Activated naive CD4-positive, alpha-beta T cell treated with anti-CD3 and anti-CD28 coated beads, Interleukin-2, amount 10 ng/mL, durations not matched to agents 7 days and 5 days (primary cell): ENCODE measurements at regions not wholly inside any gene's neighbourhood (a gene's known extent, or its start where the extent isn't known, plus 50 kb on each side); places are given as distances from the start of the nearest gene placed in this dataset.
"Not testable (repeated sequence)": the region's sequence is repeated elsewhere in the genome, so short reads cannot be mapped to it uniquely, and the experiment has no call there.

Source experiments
- CTCF ChIA-PET: fragments of 350-600 bp; sonication (Branson Sonifier 250); formaldehyde crosslinking; loops from one replicate; lab custom pipeline; 2021; ENCODE audit warnings: antibody characterized with exemption; lab: Charles Lee
- DNase-seq: peaks from one replicate; pipeline ENCODE4 v3.0.0-alpha.2; 2020
- H3K27ac Mint-ChIP-seq: one replicate; pipeline ENCODE4 v1.8.0; 2021; ENCODE audit warnings: mild to moderate bottlenecking, moderate library complexity, mixed read lengths
- H3K27me3 Mint-ChIP-seq: one replicate; pipeline ENCODE4 v1.8.0; 2021; ENCODE audit warnings: mild to moderate bottlenecking, mixed read lengths
- H3K36me3 Mint-ChIP-seq: one replicate; pipeline ENCODE4 v1.8.0; 2021; ENCODE audit warnings: mixed read lengths
- H3K4me1 Mint-ChIP-seq: one replicate; pipeline ENCODE4 v1.8.0; 2021; ENCODE audit warnings: mixed read lengths
- H3K4me3 Mint-ChIP-seq: one replicate; pipeline ENCODE4 v1.8.0; 2021; ENCODE audit warnings: mild to moderate bottlenecking, moderate library complexity, mixed read lengths
- H3K9me3 Mint-ChIP-seq: one replicate; pipeline ENCODE4 v1.8.0; 2021; ENCODE audit warnings: mixed read lengths

DNA sequence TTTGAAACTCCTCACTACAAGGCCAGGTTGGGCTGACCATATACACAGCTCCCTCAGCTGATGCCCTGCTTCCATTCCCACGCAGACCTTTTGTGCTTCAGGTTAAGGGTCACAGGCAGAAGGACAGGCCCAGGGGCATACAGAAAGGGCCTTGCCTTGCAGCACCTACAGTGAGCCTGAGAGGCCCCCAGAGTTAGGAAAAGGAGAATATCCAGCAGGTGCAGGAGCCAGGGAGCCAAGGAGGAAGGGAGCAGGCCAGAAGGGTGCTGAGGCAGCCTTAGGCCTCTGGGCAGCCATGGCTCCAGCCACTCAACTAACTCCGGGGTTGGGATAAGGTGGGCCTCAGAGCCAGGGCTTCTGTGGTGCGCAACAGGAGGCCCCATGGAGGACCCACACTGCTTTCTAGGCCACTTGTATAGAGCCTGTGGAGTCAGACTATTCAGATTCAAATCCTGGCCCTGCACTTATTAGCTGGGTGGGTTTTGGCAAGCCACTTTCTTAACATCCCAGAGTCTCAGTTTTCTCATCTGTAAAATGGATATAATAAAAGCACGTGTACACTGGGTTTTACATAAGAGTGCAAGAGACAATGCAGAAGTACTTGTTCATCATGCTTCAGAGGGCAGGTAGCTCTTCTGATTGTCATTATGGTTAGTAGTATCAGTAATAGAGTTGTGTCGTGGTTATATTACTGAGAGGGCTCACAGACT lies 214.6 kb upstream of the HAAO start:
- no peaks in the 10 kb centered on the region for H3K9me3 Mint-ChIP-seq
- H3K36me3 Mint-ChIP-seq: no peaks in the 10 kb centered on the region
- CTCF ChIA-PET: interaction anchor here (0.9 kb wide), 1 partner anchor 222 kb away, joined by 3 read pairs; no protein-coding TSS in a partner anchor
- no peak overlapping the region for H3K4me3 Mint-ChIP-seq
- no peak for DNase-seq
- no peaks in the 10 kb centered on the region for H3K4me1 Mint-ChIP-seq
- no peak overlapping the region for H3K27ac Mint-ChIP-seq
- peaks cover 17% of the 10 kb centered on the region for H3K27me3 Mint-ChIP-seq

DNA sequence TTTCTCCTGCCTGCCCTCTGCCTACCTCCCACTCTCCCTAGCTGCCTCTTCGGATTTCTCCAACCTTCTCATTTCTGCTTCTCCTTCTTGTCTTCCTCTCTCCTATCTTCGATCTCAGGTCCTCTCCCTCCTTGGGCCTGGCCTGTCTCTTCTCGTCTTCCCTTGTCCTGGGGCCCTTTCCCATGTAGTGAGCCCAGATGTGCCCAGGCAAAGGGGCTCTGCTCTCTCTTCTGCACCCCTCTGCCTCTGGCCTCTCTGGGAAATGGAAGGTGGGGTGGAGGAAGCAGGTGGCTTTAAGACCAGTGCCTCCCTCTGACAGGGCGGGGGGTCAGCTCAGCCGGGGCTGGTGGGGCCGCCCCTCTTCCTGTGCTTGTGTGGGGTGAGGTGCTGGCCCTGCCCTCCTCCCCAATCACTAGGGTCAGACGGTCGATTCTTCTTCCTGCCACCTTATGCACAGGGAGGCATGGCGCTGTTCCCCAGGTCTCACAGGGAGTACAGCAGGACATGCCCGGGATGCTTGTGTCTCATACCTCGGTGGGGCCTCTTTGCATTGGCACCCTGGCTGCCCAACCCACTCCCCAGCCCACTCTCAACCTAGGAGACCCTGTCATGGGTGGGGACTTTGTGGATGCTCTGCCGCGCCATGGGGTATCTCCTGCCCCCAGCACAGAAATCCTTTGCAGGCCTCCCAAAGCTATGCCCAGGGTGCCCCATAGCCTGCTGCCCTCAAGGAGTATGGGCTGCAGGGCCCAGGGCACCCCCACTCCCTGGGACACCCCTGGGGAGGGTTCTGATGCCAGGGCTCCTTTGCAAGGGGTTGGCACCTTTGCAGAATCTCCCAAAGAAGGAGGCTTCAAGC lies 213.8 kb upstream of the HAAO start:
- CTCF ChIA-PET: no interaction called here
- Mint-ChIP-seq H3K27me3 (peaks cover 21% of the 10 kb centered on the region), H3K36me3 (no peaks in the 10 kb centered on the region), H3K9me3 (no peaks in the 10 kb centered on the region), H3K4me3 (no peak overlapping the region), H3K27ac (no peak overlapping the region), H3K4me1 (no peaks in the 10 kb centered on the region)
- DNase-seq: no peak

- Mint-ChIP-seq H3K4me3 (no peak overlapping the region), H3K27ac (no peak overlapping the region)
- CTCF ChIA-PET: interaction anchor here (2.3 kb wide), 1 partner anchor 224 kb away, joined by 4 read pairs; no protein-coding TSS in a partner anchor
Observed at GRCh38 chr2:43005245-43005974, 213.0 kb upstream of the HAAO start.

GRCh38 chr2:43004879-43005244 lies 212.5 kb upstream of the HAAO start:
- H3K9me3 Mint-ChIP-seq: no peaks in the 10 kb centered on the region
- H3K27me3 Mint-ChIP-seq: peaks cover 21% of the 10 kb centered on the region
- DNase-seq: no peak
- no peak overlapping the region for H3K27ac Mint-ChIP-seq
- CTCF ChIA-PET: interaction anchor here (2.3 kb wide), 1 partner anchor 225 kb away, joined by 4 read pairs; no protein-coding TSS in a partner anchor
- H3K36me3 Mint-ChIP-seq: no peaks in the 10 kb centered on the region
- no peak overlapping the region for H3K4me3 Mint-ChIP-seq
- H3K4me1 Mint-ChIP-seq: no peaks in the 10 kb centered on the region

More at GRCh38 chr2:43005245-43005974, 213.0 kb upstream of the HAAO start:
- Mint-ChIP-seq H3K4me1 (no peaks in the 10 kb centered on the region), H3K36me3 (no peaks in the 10 kb centered on the region), H3K9me3 (no peaks in the 10 kb centered on the region), H3K27me3 (peaks cover 21% of the 10 kb centered on the region)
- DNase-seq: no peak

GRCh38 chr2:43004126-43004865 lies 211.9 kb upstream of the HAAO start:
- not testable (repeated sequence) for DNase-seq, H3K4me1 Mint-ChIP-seq, H3K27ac Mint-ChIP-seq, H3K4me3 Mint-ChIP-seq, H3K9me3 Mint-ChIP-seq, H3K36me3 Mint-ChIP-seq
- CTCF ChIA-PET: interaction anchor here (0.6 to 2.3 kb wide), 2 partner anchors 9 to 225 kb away, joined by 3 to 4 read pairs; no protein-coding TSS in a partner anchor
- H3K27me3 Mint-ChIP-seq: peaks cover 21% of the 10 kb centered on the region

DNA sequence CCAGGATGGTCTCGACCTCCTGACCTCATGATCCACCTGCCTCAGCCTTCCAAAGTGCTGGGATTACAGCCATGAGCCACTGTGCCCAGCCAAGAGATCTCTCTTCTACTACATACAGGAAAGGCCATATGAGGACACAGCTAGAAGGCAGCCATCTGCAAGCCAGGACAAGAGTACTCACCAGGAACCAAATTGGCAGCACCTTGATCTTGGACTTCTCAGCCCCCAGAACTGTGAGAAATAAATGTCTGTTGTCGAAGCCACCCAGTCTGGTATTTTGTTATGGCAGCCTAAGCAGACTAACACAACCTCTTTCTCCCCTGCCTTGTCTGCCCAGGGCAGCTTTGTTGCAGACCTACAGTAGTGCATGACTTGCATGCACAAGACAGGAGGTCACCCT lies 211.3 kb upstream of the HAAO start:
- no peaks in the 10 kb centered on the region for H3K36me3 Mint-ChIP-seq
- CTCF ChIA-PET: interaction anchor here (2.3 kb wide), 1 partner anchor 226 kb away, joined by 4 read pairs; no protein-coding TSS in a partner anchor
- DNase-seq: no peak
- no peaks in the 10 kb centered on the region for H3K4me1 Mint-ChIP-seq
- peaks cover 21% of the 10 kb centered on the region for H3K27me3 Mint-ChIP-seq
- H3K9me3 Mint-ChIP-seq: no peaks in the 10 kb centered on the region
- H3K4me3 Mint-ChIP-seq: no peak overlapping the region
- H3K27ac Mint-ChIP-seq: no peak overlapping the region

DNA sequence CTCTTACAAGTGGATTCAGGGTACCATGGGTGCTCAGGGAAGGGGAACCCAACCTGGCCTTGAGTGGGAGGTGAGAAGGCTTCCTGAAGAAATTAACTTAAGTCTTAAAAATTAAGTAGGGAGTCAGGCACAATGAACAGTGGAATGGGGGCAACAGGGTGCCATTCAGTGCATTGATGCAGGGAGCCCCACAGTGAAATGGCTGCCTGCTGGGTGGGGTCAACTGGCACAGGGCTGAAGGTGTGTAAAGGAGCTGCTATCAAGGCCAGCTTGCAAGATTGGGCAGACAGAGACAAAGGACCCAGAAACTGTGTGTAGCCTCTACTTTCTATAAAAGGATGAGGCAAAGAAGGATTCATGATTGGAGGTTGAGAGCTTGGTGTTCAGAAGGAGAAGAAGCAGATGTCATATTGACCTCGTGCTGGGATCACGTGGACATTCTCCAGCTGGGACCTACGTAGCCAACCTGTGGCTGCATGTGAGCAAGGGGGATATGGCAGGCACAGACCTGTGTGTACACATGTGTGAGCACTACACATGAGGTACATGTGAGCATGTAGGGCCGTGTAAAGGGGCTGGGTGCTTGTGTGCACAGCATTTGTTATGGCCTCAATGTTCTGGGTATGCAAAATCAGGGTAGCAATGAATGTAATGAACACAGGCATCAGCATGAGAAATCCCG lies 209.5 kb upstream of the HAAO start:
- Mint-ChIP-seq H3K9me3 (no peaks in the 10 kb centered on the region), H3K4me1 (no peaks in the 10 kb centered on the region), H3K36me3 (no peaks in the 10 kb centered on the region), H3K4me3 (no peak overlapping the region), H3K27ac (no peak overlapping the region), H3K27me3 (peaks cover 21% of the 10 kb centered on the region)
- CTCF ChIA-PET: no interaction called here
- no peak for DNase-seq

DNA sequence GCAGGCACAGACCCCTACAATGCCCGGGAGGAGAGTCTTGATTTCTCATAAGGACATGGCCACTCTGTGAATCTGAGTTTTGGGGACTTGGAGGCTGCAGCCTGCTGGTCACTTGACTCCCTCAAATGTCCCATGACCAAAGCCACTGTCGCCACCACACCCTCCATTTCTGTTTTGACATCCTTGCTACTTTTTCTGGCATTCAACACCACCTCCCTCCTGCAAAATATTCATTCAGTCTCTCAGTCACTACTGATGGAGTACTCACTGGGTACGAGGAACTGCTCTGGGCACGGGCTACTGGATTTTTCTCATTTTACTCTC lies 208.6 kb upstream of the HAAO start:
- Mint-ChIP-seq H3K27me3 (peaks cover 22% of the 10 kb centered on the region), H3K36me3 (no peaks in the 10 kb centered on the region), H3K4me3 (no peak overlapping the region), H3K27ac (no peak overlapping the region), H3K4me1 (no peaks in the 10 kb centered on the region), H3K9me3 (no peaks in the 10 kb centered on the region)
- DNase-seq: no peak
- CTCF ChIA-PET: interaction anchor here (0.5 kb wide), 1 partner anchor 485 kb away, joined by 3 read pairs; no protein-coding TSS in a partner anchor

GRCh38 chr2:43000242-43001054 lies 208.1 kb upstream of the HAAO start:
- H3K9me3 Mint-ChIP-seq: no peaks in the 10 kb centered on the region
- CTCF ChIA-PET: interaction anchor here (0.5 kb wide), 1 partner anchor 485 kb away, joined by 3 read pairs; no protein-coding TSS in a partner anchor

DNA sequence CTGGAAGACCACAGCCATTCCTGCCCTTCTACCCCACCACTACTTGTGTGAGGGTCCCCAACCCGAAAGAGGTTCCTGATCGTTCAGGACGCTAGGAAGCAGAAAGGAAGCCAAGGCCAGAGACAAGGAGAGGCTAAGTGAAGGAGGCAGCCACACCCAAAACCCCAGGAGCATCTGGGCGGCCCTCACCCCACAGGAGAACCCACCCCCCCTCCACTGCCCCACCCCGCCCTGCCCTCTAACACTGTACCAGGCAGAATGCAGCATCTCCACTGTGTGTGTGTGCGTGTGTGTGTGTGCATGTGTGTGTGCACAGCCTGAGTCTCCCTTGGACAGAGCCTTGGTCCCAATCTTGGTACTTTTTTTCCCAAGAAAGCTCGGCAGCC lies 207.5 kb upstream of the HAAO start:
- CTCF ChIA-PET: no interaction called here
- H3K4me3 Mint-ChIP-seq: no peak overlapping the region

More at GRCh38 chr2:43000242-43001054, 208.1 kb upstream of the HAAO start:
- H3K4me1 Mint-ChIP-seq: no peaks in the 10 kb centered on the region
- no peaks in the 10 kb centered on the region for H3K36me3 Mint-ChIP-seq
- no peak overlapping the region for H3K27ac Mint-ChIP-seq
- DNase-seq: no peak
- H3K27me3 Mint-ChIP-seq: peaks cover 18% of the 10 kb centered on the region
- H3K4me3 Mint-ChIP-seq: no peak overlapping the region

GRCh38 chr2:42999391-42999841 lies 207.0 kb upstream of the HAAO start:
- CTCF ChIA-PET: no interaction called here
- Mint-ChIP-seq H3K9me3 (no peaks in the 10 kb centered on the region), H3K27me3 (peaks cover 18% of the 10 kb centered on the region), H3K27ac (no peak overlapping the region), H3K4me3 (no peak overlapping the region), H3K4me1 (no peaks in the 10 kb centered on the region), H3K36me3 (no peaks in the 10 kb centered on the region)
- no peak for DNase-seq

More for the DNA sequence above, 207.5 kb upstream of the HAAO start:
- H3K27me3 Mint-ChIP-seq: peaks cover 18% of the 10 kb centered on the region
- no peaks in the 10 kb centered on the region for H3K9me3 Mint-ChIP-seq
- H3K27ac Mint-ChIP-seq: no peak overlapping the region
- no peaks in the 10 kb centered on the region for H3K4me1 Mint-ChIP-seq
- H3K36me3 Mint-ChIP-seq: no peaks in the 10 kb centered on the region
- no peak for DNase-seq

DNA sequence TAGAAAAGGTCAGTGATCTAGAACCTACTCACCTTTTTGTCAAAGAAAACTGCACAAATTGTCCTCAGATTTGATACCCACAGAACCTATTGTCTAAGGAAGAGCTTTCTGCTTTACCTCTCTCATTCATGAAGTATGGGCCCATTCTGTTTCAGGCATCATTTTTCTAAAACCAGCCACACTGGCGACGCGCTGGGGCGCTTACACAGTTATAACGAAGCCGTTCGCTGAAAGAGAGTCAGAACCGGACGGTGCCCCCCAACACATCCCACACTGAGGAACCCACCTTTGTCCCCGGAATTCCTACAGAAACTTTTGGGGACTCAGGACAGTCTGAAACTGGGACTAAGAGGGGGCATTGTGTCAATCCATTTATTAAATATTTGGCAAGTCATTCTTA lies 206.3 kb upstream of the HAAO start:
- Mint-ChIP-seq H3K9me3 (no peaks in the 10 kb centered on the region), H3K36me3 (no peaks in the 10 kb centered on the region), H3K4me3 (no peak overlapping the region), H3K27me3 (peaks cover 16% of the 10 kb centered on the region), H3K27ac (no peak overlapping the region), H3K4me1 (no peaks in the 10 kb centered on the region)
- CTCF ChIA-PET: no interaction called here
- no peak for DNase-seq
